ENCODE measurements at regions not wholly inside any gene's neighbourhood (a gene's known extent, or its start where the extent isn't known, plus 50 kb on each side); places are given as distances from the start of the nearest gene placed in this dataset.
"Not testable (repeated sequence)": the region's sequence is repeated elsewhere in the genome, so short reads cannot be mapped to it uniquely, and the experiment has no call there.

- H3K4me3 Mint-ChIP-seq; H3K4me1 Mint-ChIP-seq; H3K36me3 ChIP-seq (ENCODE audit: insufficient read depth, low read length); H3K27me3 Mint-ChIP-seq; H3K4me3 ChIP-seq (ENCODE audit: low read length); H3K27ac Mint-ChIP-seq; POLR2A ChIA-PET; H3K27ac ChIP-seq (ENCODE audit: low read depth, low read length); H3K36me3 Mint-ChIP-seq; CTCF ChIA-PET; DNase-seq; H3K9me3 ChIP-seq (ENCODE audit: low read length); H3K27me3 ChIP-seq (ENCODE audit: insufficient read depth, low read length, poor library complexity, severe bottlenecking); H3K4me1 ChIP-seq (ENCODE audit: insufficient read depth, low read length): not testable (repeated sequence)
- H3K9me3 Mint-ChIP-seq: peaks cover 6 to 46% (median 9%) of the 10 kb centered on the region in 5 donors
Measured at GRCh38 chr7:86045197-86045596, 598.5 kb upstream of the GRM3 start.

GRCh38 chr7:86025807-86026206 lies 617.9 kb upstream of the GRM3 start:
- Histone ChIP-seq H3K27me3 (ENCODE audit: insufficient read depth, low read length, poor library complexity, severe bottlenecking) (no peaks in the 10 kb centered on the region), H3K4me3 (ENCODE audit: low read length) (no peak overlapping the region), H3K9me3 (ENCODE audit: low read length) (no peaks in the 10 kb centered on the region), H3K27ac (ENCODE audit: low read depth, low read length) (no peak overlapping the region), H3K36me3 (ENCODE audit: insufficient read depth, low read length) (no peaks in the 10 kb centered on the region), H3K4me1 (ENCODE audit: insufficient read depth, low read length) (no peaks in the 10 kb centered on the region)
- Mint-ChIP-seq H3K36me3 (no peaks in the 10 kb centered on the region), H3K27me3 (no peaks in the 10 kb centered on the region), H3K9me3 (peaks cover 5 to 38% (median 10%) of the 10 kb centered on the region in 5 donors), H3K4me3 (no peak overlapping the region), H3K27ac (no peak overlapping the region), H3K4me1 (no peaks in the 10 kb centered on the region)
- POLR2A ChIA-PET: no interaction called here
- no peak for DNase-seq
- CTCF ChIA-PET: no interaction called here

- no peaks in the 10 kb centered on the region for H3K4me1 ChIP-seq (ENCODE audit: insufficient read depth, low read length)
- no peak overlapping the region for H3K4me3 ChIP-seq (ENCODE audit: low read length)
- CTCF ChIA-PET: no interaction called here
- Mint-ChIP-seq H3K36me3 (no peaks in the 10 kb centered on the region), H3K4me3 (no peak overlapping the region), H3K4me1 (no peaks in the 10 kb centered on the region), H3K27me3 (no peaks in the 10 kb centered on the region), H3K27ac (no peak overlapping the region), H3K9me3 (peaks cover 0 to 13% (median 3%) of the 10 kb centered on the region in 5 donors)
- no peaks in the 10 kb centered on the region for H3K27me3 ChIP-seq (ENCODE audit: insufficient read depth, low read length, poor library complexity, severe bottlenecking)
- DNase-seq: no peak
- POLR2A ChIA-PET: no interaction called here
- no peaks in the 10 kb centered on the region for H3K9me3 ChIP-seq (ENCODE audit: low read length)
- no peaks in the 10 kb centered on the region for H3K36me3 ChIP-seq (ENCODE audit: insufficient read depth, low read length)
- no peak overlapping the region for H3K27ac ChIP-seq (ENCODE audit: low read depth, low read length)
Measured at GRCh38 chr7:86013662-86014061, 630.0 kb upstream of the GRM3 start.

GRCh38 chr7:86012971-86013370 lies 630.7 kb upstream of the GRM3 start:
- Histone ChIP-seq H3K4me1 (ENCODE audit: insufficient read depth, low read length) (no peaks in the 10 kb centered on the region), H3K27ac (ENCODE audit: low read depth, low read length) (no peak overlapping the region), H3K4me3 (ENCODE audit: low read length) (no peak overlapping the region), H3K36me3 (ENCODE audit: insufficient read depth, low read length) (no peaks in the 10 kb centered on the region), H3K27me3 (ENCODE audit: insufficient read depth, low read length, poor library complexity, severe bottlenecking) (no peaks in the 10 kb centered on the region), H3K9me3 (ENCODE audit: low read length) (no peaks in the 10 kb centered on the region)
- POLR2A ChIA-PET: no interaction called here
- no peak for DNase-seq
- no peak overlapping the region for H3K4me3 Mint-ChIP-seq
- peaks cover 0 to 13% (median 3%) of the 10 kb centered on the region in 5 donors for H3K9me3 Mint-ChIP-seq
- H3K36me3 Mint-ChIP-seq: no peaks in the 10 kb centered on the region
- H3K27me3 Mint-ChIP-seq: no peaks in the 10 kb centered on the region
- no peak overlapping the region for H3K27ac Mint-ChIP-seq
- CTCF ChIA-PET: no interaction called here
- H3K4me1 Mint-ChIP-seq: no peaks in the 10 kb centered on the region

GRCh38 chr7:86008898-86009297 lies 634.8 kb upstream of the GRM3 start:
- Histone ChIP-seq H3K9me3 (ENCODE audit: low read length) (no peaks in the 10 kb centered on the region), H3K4me3 (ENCODE audit: low read length) (no peak overlapping the region), H3K4me1 (ENCODE audit: insufficient read depth, low read length) (no peaks in the 10 kb centered on the region), H3K27me3 (ENCODE audit: insufficient read depth, low read length, poor library complexity, severe bottlenecking) (no peaks in the 10 kb centered on the region), H3K36me3 (ENCODE audit: insufficient read depth, low read length) (no peaks in the 10 kb centered on the region), H3K27ac (ENCODE audit: low read depth, low read length) (no peak overlapping the region)
- Mint-ChIP-seq H3K27ac (no peak overlapping the region), H3K9me3 (peaks cover 4 to 9% (median 7%) of the 10 kb centered on the region in 5 donors), H3K4me1 (no peaks in the 10 kb centered on the region), H3K36me3 (no peaks in the 10 kb centered on the region), H3K27me3 (no peaks in the 10 kb centered on the region), H3K4me3 (no peak overlapping the region)
- no peak for DNase-seq
- ChIA-PET POLR2A (no interaction called here), CTCF (no interaction called here)

DNA sequence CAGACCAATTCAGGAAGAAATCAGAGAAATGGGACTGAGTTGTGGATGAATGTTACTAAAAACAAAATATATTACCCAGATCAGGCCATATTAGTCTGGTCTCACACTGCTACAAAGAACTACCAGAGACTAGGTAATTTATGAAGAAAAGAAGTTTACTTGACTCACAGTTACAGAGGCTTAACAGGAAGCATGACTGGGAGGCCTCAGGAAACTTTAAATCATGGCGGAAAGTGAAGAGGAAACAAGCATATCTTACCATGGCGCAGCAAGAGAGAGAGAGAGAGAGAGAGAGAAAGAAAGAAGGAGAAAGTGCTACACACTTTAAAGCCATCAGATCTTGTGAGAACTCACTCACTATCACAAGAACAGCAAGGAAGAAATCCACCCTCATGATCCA lies 636.8 kb upstream of the GRM3 start:
- no peaks in the 10 kb centered on the region for H3K4me1 Mint-ChIP-seq
- H3K27ac ChIP-seq (ENCODE audit: low read depth, low read length): no peak overlapping the region
- no peaks in the 10 kb centered on the region for H3K4me1 ChIP-seq (ENCODE audit: insufficient read depth, low read length)
- peaks cover 13 to 23% (median 16%) of the 10 kb centered on the region in 5 donors for H3K9me3 Mint-ChIP-seq
- CTCF ChIA-PET: no interaction called here
- POLR2A ChIA-PET: no interaction called here
- H3K27ac Mint-ChIP-seq: no peak overlapping the region
- H3K9me3 ChIP-seq (ENCODE audit: low read length): no peaks in the 10 kb centered on the region
- no peaks in the 10 kb centered on the region for H3K36me3 Mint-ChIP-seq
- no peak overlapping the region for H3K4me3 Mint-ChIP-seq
- no peak for DNase-seq
- no peaks in the 10 kb centered on the region for H3K27me3 Mint-ChIP-seq
- no peak overlapping the region for H3K4me3 ChIP-seq (ENCODE audit: low read length)
- H3K27me3 ChIP-seq (ENCODE audit: insufficient read depth, low read length, poor library complexity, severe bottlenecking): no peaks in the 10 kb centered on the region
- H3K36me3 ChIP-seq (ENCODE audit: insufficient read depth, low read length): no peaks in the 10 kb centered on the region

GRCh38 chr7:86002858-86003257 lies 640.9 kb upstream of the GRM3 start:
- peaks cover 27 to 37% (median 33%) of the 10 kb centered on the region in 5 donors for H3K9me3 Mint-ChIP-seq
- no peak overlapping the region for H3K27ac ChIP-seq (ENCODE audit: low read depth, low read length)
- no peak for DNase-seq

DNA sequence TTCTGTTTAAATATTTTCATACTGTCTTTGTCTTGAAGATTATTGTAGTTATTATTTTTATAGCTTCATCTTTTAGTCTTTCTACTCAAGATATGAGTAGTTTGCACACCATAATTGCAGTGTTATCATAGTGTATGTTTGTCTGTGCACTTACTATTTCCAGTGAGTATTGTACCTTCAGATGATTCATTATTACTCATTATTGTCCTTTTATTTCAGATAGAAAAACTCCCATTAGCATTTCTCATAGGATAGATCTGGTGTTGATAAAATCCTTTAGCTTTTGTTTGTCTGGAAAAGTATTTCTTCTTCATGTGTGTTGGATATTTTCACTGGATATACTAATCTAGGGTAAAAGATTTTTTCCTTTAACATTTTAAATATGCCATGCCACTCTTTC lies 646.2 kb upstream of the GRM3 start:
- no peaks in the 10 kb centered on the region for H3K27me3 ChIP-seq (ENCODE audit: insufficient read depth, low read length, poor library complexity, severe bottlenecking)
- no peak overlapping the region for H3K4me3 ChIP-seq (ENCODE audit: low read length)
- no peak overlapping the region for H3K4me3 Mint-ChIP-seq
- H3K27me3 Mint-ChIP-seq: no peaks in the 10 kb centered on the region
- ChIA-PET CTCF (no interaction called here), POLR2A (no interaction called here)
- H3K27ac ChIP-seq (ENCODE audit: low read depth, low read length): no peak overlapping the region
- no peaks in the 10 kb centered on the region for H3K4me1 Mint-ChIP-seq
- H3K36me3 ChIP-seq (ENCODE audit: insufficient read depth, low read length): no peaks in the 10 kb centered on the region
- no peaks in the 10 kb centered on the region for H3K36me3 Mint-ChIP-seq
- no peak for DNase-seq
- peaks cover 25 to 44% (median 28%) of the 10 kb centered on the region in 5 donors for H3K9me3 Mint-ChIP-seq
- no peaks in the 10 kb centered on the region for H3K4me1 ChIP-seq (ENCODE audit: insufficient read depth, low read length)
- H3K27ac Mint-ChIP-seq: no peak overlapping the region
- no peaks in the 10 kb centered on the region for H3K9me3 ChIP-seq (ENCODE audit: low read length)

More at GRCh38 chr7:86002858-86003257, 640.9 kb upstream of the GRM3 start:
- H3K4me1 ChIP-seq (ENCODE audit: insufficient read depth, low read length): no peaks in the 10 kb centered on the region
- POLR2A ChIA-PET: no interaction called here
- H3K36me3 ChIP-seq (ENCODE audit: insufficient read depth, low read length): no peaks in the 10 kb centered on the region
- Mint-ChIP-seq H3K27me3 (no peaks in the 10 kb centered on the region), H3K4me3 (no peak overlapping the region), H3K36me3 (no peaks in the 10 kb centered on the region), H3K4me1 (no peaks in the 10 kb centered on the region), H3K27ac (no peak overlapping the region)
- H3K9me3 ChIP-seq (ENCODE audit: low read length): no peaks in the 10 kb centered on the region
- H3K4me3 ChIP-seq (ENCODE audit: low read length): no peak overlapping the region
- CTCF ChIA-PET: no interaction called here
- no peaks in the 10 kb centered on the region for H3K27me3 ChIP-seq (ENCODE audit: insufficient read depth, low read length, poor library complexity, severe bottlenecking)

DNA sequence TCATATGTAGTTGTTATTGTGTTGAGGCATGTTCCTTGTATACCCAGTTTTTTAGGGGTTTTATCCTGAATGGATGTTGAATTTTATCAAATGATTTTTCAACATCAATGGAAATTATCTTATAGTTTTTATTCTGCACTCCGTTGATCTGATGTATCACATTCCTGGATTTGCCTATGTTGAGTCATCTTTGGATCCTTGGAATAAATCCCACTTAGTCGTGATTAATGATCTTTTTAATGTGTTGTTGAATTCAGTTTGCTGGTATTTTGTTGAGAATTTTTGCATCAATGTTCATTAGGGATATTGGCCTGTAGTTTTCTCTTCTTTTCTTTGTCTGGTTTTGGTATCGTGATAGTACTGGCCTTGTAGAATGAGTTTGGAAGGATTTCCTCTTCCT lies 648.6 kb upstream of the GRM3 start:
- no peak for DNase-seq
- POLR2A ChIA-PET: no interaction called here
- Mint-ChIP-seq H3K4me1 (no peaks in the 10 kb centered on the region), H3K27ac (no peak overlapping the region), H3K27me3 (no peaks in the 10 kb centered on the region), H3K36me3 (no peaks in the 10 kb centered on the region), H3K4me3 (no peak overlapping the region), H3K9me3 (peaks cover 11 to 25% (median 18%) of the 10 kb centered on the region in 5 donors)
- Histone ChIP-seq H3K27me3 (ENCODE audit: insufficient read depth, low read length, poor library complexity, severe bottlenecking) (no peaks in the 10 kb centered on the region), H3K27ac (ENCODE audit: low read depth, low read length) (no peak overlapping the region), H3K4me1 (ENCODE audit: insufficient read depth, low read length) (no peaks in the 10 kb centered on the region), H3K4me3 (ENCODE audit: low read length) (no peak overlapping the region), H3K9me3 (ENCODE audit: low read length) (no peaks in the 10 kb centered on the region), H3K36me3 (ENCODE audit: insufficient read depth, low read length) (no peaks in the 10 kb centered on the region)
- CTCF ChIA-PET: no interaction called here
